Activated CD4-positive, alpha-beta T cell treated with anti-CD3 and anti-CD28 coated beads for 1 hour (primary cell): ENCODE measurements at regions not wholly inside any gene's neighbourhood (a gene's known extent, or its start where the extent isn't known, plus 50 kb on each side); places are given as distances from the start of the nearest gene placed in this dataset.
"Not testable (repeated sequence)": the region's sequence is repeated elsewhere in the genome, so short reads cannot be mapped to it uniquely, and the experiment has no call there.

Experiments
- DNase-seq: peaks from one replicate; pipeline ENCODE4 v3.0.0-alpha.2; 2020

DNA sequence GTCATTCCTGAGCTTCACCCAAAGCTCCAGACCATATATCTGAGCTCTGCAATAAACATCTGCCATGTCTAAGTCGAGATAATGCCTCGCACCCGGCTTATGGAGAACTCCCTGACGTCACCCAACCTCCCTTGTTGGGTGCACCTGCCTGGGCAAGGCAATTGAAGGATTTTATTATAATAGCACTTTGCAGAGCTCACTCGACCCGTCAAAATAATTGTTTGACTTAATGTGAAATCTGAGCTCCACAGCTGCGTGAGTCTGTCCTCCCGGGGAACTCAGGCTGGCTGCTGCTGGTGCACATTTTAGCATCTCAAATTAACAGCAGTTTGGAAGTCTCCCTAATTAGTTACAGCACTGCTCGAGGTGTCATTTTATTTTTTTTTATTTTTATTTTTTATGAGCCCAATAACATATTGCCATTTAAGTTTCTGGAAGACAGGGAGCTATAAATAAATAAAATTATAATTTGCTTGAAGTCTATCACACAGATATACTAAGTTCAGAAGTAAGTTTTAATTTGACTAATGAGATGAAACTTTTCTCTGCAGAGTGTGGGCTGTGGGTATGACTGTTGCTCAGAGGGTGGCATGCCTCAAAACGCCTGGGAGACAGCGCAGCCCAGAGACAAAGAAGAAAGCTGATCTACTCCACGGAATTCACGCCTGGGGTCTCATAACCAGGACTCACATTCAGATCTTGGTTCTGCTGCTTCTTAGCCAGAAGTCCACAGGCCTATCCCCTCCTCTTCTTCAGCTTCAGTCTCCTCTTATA, 401.4 kb upstream of the C16orf82 start:
- no peak for DNase-seq

DNA sequence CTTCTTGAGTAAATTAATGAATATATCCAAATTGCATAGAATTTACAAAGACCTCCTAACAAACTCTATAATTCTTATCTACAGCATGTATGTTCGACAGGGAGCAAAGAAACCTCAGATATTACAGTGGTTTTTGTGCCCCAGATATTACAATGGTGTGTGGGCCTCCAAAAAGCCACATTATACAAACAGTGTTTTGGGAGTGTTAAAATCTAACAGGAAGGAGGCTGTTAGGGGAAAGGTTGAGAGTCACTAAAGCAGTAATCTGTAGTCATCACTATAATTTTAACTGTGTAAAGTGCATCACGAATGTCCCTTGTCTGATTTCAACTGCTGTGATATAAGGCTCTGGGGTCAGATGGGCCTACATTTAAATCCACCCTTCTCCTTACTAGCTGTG, 400.2 kb upstream of the C16orf82 start:
- DNase-seq = no peak

DNA sequence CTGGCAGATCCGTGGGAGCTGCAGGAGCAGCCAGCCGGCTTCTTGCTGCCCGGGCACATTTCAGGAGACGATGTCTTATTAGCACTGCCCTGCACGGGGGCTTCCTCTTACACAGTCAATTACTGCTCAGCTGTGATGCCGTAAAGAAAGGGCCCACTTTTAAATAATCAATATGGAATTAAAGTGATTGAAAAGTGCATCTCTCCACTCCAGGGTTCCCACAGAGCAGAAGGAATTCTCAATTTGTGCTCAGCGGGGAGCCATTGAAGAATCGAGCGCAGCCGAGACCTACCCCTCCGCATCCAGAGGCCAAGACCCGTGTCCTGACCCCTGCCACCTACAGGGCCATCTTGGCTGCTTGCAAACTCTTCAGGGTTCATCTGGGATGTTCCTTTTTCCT, 399.4 kb upstream of the C16orf82 start:
- DNase-seq = no peak

DNA sequence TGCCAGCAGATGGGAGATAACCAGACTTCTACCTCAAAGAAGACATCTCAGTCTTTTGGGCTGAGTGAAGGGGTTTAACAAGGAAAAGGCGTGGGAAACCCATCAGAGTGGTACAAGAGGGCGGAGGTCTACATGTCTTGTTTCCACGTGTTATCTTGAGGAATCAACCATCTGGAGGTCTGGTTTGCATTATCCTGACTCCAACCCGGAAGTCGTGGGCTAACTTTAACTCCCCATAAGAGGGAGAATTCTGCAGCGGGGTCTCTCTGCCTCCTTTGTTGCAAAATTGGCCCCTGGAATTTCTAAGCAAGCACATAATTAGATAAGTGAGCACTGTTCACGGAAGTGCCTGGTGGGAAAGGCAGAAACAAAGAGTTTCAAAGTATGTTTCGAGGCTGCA, 398.7 kb upstream of the C16orf82 start:
- no peak for DNase-seq

DNA sequence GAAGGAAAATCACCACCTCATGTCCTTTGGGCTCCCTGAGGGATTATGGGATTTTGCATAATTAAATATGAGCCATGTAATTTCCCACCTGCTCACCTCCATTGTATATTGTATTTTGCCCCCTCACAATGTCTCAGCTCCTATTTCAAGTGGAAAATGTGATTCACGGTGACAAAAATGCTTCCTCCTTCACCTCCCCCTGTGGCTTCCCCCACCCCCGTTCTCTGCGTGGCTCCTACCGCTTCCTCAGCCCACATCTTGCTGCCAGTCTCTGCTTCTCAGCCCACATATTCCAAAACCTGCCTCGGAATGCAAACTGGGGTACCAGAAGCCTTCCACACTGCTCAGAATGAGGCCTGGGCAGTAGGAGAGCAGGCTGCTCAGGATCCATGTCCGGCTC, 394.5 kb upstream of the C16orf82 start:
- DNase-seq = no peak

DNA sequence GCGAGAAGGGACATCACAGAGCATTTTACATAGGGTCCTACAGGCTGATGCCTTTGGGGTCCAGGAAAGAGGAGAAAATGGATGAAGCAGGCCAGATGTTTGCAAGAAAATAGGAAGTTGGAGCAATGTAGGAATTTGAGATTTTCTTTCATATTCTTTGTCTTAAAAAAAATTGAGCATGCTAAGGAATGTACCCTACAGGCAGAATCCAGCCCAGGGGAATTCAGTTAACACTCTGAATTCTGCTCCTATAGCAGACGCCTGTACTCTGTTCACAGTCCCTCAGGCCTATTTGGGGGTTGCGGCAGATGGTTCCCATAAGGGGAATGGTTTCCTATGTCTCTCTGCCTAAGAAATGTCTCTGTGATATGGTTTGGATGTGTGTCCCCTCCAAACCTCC, 393.7 kb upstream of the C16orf82 start:
- DNase-seq = no peak

DNA sequence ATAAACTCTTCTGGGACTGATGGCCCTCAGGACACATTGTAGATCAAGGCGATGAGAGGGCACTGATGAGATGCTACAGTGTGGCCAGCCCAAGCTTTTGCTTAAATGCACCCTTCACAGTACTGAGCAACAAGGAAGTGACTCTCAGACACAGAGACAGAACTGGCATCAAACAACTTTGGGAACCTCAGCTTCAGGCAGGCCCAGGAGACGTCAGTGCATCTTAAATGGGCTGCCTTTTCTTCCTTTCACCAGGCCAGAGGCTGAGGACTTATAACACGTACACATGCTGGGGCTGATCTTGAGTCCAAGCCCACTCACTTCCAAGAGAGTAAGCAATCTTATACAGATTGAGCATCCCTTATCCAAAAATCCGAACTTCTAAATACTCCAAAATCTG, 386.1 kb upstream of the C16orf82 start:
- DNase-seq = no peak

DNA sequence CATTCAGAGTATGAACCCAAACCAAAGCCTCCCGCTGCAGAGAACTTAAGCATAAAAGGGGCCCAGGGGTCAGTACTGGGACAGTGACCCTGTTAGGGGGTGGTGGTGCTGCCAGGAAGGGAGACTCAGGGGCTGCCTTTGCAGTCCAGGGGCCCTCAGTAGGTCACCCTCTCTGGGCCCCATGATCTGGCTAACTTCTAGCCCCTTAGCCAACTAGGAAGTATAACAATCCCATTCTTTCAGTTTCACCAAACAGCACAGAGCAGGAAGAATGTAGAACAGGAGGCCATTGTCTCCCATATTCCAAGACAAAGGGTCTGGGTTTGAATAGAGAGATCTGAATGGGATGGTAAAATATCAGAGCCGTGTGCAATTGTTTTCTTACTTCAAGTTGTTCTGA, 378.6 kb upstream of the C16orf82 start:
- no peak for DNase-seq

DNA sequence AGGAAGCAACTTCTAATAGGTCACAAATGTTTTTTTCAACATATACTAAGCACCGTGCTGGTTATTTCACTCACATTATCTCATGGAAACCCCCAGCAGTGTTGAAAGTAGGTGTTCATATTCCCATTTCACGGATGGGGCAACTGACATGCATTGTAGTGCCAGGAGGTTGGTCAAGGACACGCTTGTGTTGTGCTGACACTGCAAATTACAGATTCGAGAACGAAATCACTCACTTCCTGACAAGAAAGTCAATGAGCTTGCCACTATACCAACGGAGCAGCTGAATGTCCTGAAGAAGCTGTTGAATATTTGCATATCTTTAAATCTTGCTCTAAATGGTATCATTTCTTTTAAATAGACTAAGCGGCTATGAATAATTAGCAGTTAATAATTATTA, 378.0 kb upstream of the C16orf82 start:
- DNase-seq = no peak

DNA sequence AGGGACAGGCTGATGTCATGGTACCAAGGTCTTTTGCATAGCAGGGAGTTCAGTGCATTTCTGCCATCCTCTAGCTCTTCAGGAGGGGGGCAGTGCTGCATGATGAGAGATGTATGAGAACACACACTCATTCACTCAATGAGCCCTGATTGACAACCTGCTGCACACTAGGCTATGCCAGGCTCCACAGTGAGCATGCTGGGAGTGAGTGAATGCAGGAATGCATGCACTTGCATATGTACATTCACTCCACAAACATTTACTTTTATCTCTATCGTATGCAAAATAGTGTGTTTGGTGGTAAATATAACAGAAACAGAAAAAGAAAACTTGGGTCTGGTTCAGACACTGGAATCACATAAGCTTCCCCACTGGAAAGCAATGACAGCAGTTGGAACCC, 374.1 kb upstream of the C16orf82 start:
- DNase-seq = no peak

DNA sequence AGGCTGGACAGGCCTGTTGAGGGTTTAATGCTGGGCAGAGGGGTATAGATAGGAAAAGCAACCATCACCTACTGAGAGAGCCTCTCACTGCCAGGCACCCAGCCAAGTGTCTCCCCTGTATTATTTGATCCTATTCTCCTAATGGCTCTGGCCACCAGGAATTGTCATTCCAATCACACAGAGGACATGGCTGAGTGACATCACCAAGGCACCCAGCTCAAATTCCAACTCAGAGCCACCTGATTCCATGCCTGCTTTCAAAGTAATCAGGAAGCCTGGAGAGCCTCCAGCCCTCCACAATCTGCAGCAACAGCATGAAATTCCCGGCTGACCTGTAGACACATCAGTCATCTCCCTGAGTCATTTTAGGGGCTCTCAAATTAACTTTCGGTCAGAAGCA, 368.9 kb upstream of the C16orf82 start:
- DNase-seq = no peak

DNA sequence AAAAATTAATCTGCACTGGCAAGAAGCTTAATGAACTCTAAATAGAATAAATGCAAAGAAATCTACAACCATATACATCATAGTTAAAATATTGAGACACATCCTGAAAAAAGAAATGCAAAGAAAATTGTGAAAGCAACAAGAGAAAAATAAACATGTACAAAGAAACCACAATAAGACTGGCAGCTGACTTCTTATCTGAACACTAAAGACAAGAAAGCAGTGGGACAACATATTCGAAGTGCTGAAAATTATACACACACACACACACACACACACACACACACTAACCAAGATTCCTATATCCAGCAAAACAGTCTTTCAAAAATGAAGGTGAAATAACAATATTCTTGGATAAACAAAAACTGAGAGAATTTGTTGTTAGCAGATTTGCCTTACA, 366.5 kb upstream of the C16orf82 start:
- no peak for DNase-seq

DNA sequence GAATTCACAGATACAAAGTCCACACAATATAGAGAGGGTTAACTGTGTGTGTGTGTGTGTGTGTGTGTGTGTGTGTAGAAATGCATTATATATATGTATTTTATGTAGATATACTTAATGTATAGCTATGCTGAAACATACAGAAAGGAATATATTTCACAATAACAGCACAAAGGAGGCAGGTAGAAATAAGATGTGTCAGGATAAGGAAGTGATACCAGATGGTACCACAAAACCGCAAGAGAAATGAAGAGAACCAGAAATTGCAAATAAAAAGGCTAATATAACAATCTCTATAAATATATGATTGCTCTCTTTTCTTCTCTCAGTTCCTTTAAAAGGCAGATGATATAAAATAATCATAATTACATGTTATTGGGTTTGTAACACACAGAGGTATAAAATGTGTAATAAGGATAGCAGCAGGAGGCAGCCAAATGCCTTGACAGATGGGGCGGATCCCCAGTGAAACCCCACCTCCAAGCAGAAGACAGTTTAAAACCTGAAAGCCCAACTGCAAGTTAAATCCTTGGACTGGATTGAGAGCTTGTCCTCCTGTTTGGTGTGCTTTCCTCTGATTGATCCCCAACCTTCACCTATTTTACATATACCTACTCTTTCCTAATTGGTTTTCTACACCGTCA, 365.4 kb upstream of the C16orf82 start:
- DNase-seq = no peak

DNA sequence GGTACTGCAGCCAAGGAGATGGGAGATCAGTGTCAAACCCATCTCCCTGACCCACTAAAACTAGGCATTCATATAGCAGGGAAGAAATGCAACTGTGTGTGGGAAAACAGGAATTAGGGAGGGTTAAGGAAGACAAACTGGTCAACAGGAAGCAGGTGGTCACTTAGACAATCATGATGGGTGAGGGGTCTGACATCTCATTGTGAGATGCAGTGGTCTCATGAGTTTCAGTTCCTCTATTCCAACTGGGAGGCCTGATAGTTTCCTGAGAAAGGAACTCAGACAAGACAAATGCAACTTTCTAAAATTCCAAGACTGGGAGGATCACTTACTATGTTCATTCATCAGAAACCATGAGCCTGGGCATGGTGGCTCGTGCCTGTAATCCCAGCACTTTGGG, 361.4 kb upstream of the C16orf82 start:
- no peak for DNase-seq

DNA sequence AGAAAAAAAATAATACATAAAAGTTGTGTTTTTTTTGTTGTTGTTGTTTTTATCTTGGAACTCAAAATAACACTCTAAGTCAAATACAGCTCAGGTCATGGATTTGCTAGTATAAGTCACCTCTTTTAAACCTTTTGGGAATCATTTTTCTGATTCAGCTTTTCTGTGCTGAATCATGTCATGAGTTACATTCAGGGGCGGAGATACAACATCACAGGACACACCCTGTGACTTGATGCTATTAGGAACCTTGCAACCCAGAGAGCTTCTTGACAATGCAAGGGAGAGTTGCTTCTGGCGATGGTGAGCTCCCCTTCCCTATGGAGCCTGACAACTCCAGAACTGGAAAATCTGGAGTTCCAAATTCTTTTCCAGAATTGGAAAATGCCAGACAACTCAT, 358.3 kb upstream of the C16orf82 start:
- DNase-seq = no peak

DNA sequence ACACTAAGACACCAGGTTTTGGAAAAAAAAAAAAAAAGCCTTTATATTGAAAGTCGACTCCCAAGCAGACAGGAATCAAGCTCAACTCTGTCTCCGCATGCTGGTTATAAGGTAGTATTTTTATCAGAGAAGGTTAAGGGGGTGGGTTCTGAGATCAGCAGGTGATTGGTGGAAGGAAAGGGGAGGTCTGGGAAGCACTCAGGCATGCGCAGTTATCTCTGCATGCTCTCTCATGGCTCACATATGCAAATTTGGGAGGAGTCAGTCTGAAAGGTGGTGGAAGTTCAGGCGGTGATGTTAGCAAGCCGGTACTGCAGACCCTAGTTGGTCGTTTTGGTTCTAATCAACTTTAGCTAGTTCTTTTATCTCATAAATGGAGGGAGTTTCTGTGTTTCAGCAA, 357.6 kb upstream of the C16orf82 start:
- no peak for DNase-seq

DNA sequence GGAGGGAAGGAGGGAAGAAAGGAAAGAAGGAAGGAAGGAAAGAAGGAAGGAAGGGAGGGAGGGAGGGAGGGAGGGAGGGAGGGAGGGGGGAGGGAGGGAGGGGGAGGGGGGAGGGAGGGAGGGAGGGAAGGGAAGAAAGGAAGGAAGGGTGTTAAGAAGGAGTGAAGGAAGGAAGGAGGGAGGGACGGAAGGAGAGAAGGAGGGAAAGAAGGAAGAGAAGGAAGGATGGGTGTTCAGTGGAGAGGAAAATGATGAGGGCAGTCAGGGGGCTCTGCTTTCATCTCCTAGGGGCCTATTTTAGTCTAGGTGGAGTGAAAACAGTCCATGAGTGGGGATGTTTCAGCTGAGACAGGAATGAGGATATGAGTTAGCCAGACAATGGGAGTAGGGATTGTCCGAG, 357.0 kb upstream of the C16orf82 start:
- no peak for DNase-seq

DNA sequence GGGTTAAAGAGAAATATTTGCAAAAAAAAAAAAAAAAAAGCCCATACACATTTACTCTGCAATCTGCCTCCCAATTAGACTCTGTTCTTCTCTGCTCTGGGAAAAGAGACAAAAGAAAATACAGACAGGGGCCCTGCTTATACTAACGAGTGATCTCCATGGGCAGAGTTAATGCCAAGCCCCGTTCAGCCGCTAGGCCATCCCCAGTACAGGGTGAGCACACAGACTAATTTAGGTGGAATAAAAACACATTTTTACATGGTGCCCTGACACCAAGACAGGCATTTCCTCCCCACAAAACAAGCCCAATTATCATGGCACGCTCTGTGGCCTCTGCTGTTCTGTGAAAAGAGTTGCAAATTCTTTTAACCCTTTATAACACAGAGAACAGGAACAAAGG, 356.3 kb upstream of the C16orf82 start:
- DNase-seq = no peak

DNA sequence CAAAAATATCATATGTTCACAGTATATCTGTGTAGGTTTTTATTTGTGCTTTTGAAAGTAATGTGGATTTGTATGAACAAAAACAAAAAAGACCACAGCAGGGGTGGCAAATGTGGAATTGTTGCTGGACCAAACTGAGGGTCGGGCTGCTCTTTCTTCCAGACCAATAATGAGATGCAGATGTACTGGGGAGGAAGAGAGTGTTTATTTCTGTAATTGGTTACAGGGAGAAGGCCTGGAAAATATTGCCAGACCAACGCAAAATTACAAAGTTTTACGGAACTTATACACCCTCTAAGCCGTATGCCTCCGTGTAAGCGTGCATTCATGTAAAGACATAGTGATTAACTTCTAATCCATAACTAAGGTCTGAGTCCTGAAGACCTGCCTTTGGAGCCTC, 353.9 kb upstream of the C16orf82 start:
- no peak for DNase-seq

DNA sequence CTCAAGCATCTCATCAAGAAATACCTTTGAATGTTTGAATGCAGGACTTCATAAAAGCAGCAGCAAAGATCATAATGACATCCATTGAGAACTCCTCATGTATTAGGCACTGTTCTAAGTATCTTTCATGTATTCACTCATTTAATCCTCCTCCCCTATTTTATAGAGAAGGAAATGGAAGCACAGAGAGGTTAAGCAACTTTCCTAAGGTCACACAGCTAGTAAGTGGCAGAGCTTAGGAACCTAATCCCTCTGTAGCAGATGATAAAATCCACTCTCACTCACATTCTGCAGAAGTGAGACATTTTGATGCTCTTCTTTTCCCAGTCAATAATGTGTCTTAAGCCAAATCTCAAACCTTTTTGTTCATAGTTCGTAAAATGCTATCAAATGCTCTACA, 350.8 kb upstream of the C16orf82 start:
- no peak for DNase-seq

DNA sequence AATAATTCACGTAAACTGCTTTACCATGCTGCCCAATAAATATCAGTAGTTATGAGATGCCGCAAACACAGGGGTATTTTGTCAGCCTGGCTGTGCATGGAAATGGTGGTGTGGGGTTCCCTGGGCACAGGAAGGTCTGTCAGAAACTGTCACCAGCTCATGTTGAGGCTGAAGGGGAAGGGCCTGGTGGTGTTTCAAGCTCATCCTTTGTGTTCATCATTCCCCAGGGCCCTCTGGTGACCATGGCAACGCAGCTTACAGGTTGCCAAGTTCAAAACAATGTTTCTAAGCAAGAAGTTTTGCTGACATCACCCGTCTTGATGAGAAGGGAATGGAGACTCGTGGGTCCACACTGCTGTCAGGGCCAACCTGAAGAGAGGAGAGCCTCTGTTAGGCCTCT, 348.9 kb upstream of the C16orf82 start:
- DNase-seq = no peak

DNA sequence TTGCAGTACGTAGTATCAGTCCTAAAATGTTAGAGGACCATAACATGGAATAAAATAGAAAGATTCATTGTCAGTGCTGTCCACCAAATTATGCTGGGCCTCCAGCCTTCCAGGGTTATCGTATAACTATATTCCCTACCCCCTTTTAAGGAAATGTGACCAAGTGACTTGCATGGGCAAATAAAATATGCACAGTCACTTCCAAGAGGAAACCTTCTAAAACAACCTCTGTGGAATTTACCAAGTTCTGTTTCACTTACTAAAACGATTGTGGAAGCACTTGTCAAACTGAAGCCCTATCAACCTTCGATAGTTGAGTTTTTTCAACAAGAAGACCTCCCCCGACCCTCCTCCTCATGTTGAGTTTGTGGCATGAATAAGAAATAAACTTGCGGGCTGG, 345.4 kb upstream of the C16orf82 start:
- DNase-seq = no peak

DNA sequence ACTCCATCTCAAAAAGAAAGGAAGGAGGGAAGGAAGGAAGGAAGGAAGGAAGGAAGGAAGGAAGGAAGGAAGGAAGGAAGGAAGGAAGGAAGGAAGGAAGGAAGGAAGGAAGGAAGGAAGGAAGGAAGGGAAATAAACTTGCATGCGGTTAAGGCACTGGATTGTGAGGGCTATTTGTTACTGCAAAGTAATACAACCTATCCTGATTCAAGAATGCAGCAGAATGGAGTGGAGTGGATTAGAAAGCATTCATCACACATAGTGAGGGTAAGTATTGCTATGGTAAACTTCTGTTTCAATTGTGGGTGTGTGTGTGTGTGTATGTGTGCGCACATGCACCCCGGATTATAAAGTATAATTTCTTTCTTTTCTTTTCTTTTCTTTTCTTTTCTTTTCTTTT, 344.8 kb upstream of the C16orf82 start:
- not testable (repeated sequence) for DNase-seq

DNA sequence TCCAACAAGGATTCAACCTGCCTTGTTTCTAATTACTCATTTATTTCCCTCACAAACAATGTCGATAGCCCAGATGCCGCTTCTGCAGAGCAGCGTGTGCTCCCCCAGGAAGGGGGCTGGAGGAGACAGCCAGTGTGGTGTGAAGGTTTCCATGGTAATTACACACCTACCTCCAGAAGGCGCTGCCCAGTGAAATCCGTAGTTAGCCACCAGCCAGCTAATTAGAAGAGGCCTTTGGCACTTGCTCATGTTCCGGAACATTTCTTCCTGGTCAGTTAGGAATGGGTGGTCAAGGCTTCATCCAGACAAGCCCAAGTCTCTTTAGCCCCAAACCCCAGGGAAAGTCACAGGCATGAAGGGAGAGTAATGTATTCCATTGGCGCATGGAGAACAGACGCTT, 342.5 kb upstream of the C16orf82 start:
- no peak for DNase-seq

DNA sequence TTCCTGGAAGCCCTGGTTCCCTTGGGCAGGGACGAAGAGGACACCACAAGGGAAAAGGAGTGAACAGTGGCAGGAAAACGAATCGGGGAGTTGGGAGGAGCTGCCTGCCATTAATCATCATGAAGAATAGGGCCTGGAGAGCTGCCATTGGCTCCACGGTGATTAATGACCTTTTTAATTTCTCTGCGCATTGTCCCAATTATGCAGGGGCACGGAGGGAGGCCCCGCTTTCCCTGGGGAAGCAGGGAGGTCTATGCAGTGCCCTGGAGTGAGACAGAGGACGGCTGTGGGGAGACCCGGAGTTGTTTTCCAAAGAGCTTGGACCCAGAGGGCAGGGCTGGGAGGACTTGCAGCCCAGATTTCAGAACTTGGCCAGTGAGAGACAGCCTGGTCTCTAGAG, 338.9 kb upstream of the C16orf82 start:
- DNase-seq = no peak
